ENCODE measurements at regions not wholly inside any gene's neighbourhood (a gene's known extent, or its start where the extent isn't known, plus 50 kb on each side); places are given as distances from the start of the nearest gene placed in this dataset.
A peak's percentile ranks its signal among the peaks of the same experiment; 100 is the strongest.

GRCh38 chr2:55759271-55759921, 65.8 kb upstream of the PNPT1 start:
- no peak for TF ChIP-seq CTCF (IDR thresholded peaks at IDR 0.05; ENCODE audit: insufficient read depth, low read depth, low read length, missing control alignments)
- no peak overlapping the region for H3K4me3 ChIP-seq (ENCODE audit: low read depth, low read length)

GRCh38 chr2:55751966-55752365, 58.3 kb upstream of the PNPT1 start:
- DNase-seq (ENCODE audit: low read depth), result no peak
- TF ChIP-seq CTCF (IDR thresholded peaks at IDR 0.05; ENCODE audit: insufficient read depth, low read depth, low read length, missing control alignments), result no peak
- H3K4me3 ChIP-seq (ENCODE audit: low read depth, low read length), result no peak overlapping the region

More at GRCh38 chr2:55759271-55759921, 65.8 kb upstream of the PNPT1 start:
- DNase-seq (ENCODE audit: low read depth), result no peak

- no peak for TF ChIP-seq CTCF (IDR thresholded peaks at IDR 0.05; ENCODE audit: insufficient read depth, low read depth, low read length, missing control alignments)
- H3K4me3 ChIP-seq (ENCODE audit: low read depth, low read length), result no peak overlapping the region
- peak; percentile 7 for DNase-seq (ENCODE audit: low read depth)
Observed at GRCh38 chr2:55743583-55743982, 49.9 kb upstream of the PNPT1 start.

Data from GM12865 (cell line).